Endothelial cell (in vitro differentiated cells): ENCODE measurements at regions not wholly inside any gene's neighbourhood (a gene's known extent, or its start where the extent isn't known, plus 50 kb on each side); places are given as distances from the start of the nearest gene placed in this dataset.

Source experiments
- DNase-seq: peaks from one replicate; pipeline ENCODE4 v3.0.0; 2021; ENCODE audit warnings: low spot score
- H3K27ac Mint-ChIP-seq: one replicate; pipeline ENCODE4 v1.8.0; 2021; ENCODE audit warnings: mixed read lengths, inconsistent platforms; ENCODE audit not compliant: unreplicated experiment
- H3K27me3 Mint-ChIP-seq: one replicate; pipeline ENCODE4 v1.8.0; 2021; ENCODE audit warnings: mild to moderate bottlenecking, moderate library complexity, mixed read lengths, inconsistent platforms; ENCODE audit not compliant: unreplicated experiment
- H3K36me3 Mint-ChIP-seq: one replicate; pipeline ENCODE4 v1.8.0; 2021; ENCODE audit warnings: mild to moderate bottlenecking, low read depth, mixed read lengths, inconsistent platforms; ENCODE audit not compliant: unreplicated experiment
- H3K4me1 Mint-ChIP-seq: one replicate; pipeline ENCODE4 v1.8.0; 2021; ENCODE audit warnings: mild to moderate bottlenecking, mixed read lengths, inconsistent platforms; ENCODE audit not compliant: unreplicated experiment
- H3K4me3 Mint-ChIP-seq: one replicate; pipeline ENCODE4 v1.8.0; 2021; ENCODE audit warnings: mild to moderate bottlenecking, mixed read lengths, inconsistent platforms; ENCODE audit not compliant: unreplicated experiment
- H3K9me3 Mint-ChIP-seq: one replicate; pipeline ENCODE4 v1.8.0; 2021; ENCODE audit warnings: mixed read lengths, inconsistent platforms; ENCODE audit not compliant: unreplicated experiment
- CTCF ChIP-seq: fragments of 200-600 bp; sonication (generic); IDR thresholded peaks from one replicate; pipeline ENCODE4 v1.5.0; 2021; ENCODE audit warnings: antibody characterized with exemption; ENCODE audit not compliant: unreplicated experiment

DNA sequence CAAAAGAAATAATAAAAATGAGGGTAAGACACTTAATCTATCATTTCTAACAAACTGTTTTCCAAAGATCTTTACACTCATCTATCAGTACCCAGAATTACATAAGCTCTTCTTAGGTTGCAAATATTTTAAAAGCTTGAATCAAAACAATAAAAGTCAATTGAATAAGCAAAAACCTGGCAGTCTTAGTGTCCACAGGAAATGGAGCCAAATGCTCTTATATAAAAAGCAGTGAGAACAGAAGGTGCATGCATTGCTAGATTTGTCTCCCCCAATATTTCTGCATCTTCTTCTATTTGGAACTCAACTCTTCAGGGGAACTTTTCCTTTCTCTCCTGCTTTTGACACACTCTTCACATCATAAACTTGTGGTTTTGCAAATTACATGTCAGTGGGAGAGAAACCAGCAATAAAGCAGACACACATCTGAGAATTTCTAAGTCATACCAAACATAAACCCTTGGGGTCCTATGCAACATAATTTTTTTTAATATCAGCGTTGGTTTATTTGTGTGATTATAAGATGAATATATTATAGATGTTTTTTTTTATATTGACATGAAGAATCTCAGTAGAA, 343.9 kb upstream of the ACVR2A start:
- Mint-ChIP-seq H3K4me3 (no peak overlapping the region), H3K27me3 (no peaks in the 10 kb centered on the region), H3K27ac (no peak overlapping the region), H3K4me1 (no peaks in the 10 kb centered on the region), H3K9me3 (no peaks in the 10 kb centered on the region), H3K36me3 (no peaks in the 10 kb centered on the region)
- no peak for TF ChIP-seq CTCF
- no peak for DNase-seq

- H3K27ac Mint-ChIP-seq = no peak overlapping the region
- no peak overlapping the region for H3K4me3 Mint-ChIP-seq
- no peaks in the 10 kb centered on the region for H3K27me3 Mint-ChIP-seq
- DNase-seq = no peak
- H3K9me3 Mint-ChIP-seq = no peaks in the 10 kb centered on the region
- no peak for TF ChIP-seq CTCF
- no peaks in the 10 kb centered on the region for H3K4me1 Mint-ChIP-seq
- no peaks in the 10 kb centered on the region for H3K36me3 Mint-ChIP-seq
Observed at GRCh38 chr2:147500229-147500628, 344.6 kb upstream of the ACVR2A start.

DNA sequence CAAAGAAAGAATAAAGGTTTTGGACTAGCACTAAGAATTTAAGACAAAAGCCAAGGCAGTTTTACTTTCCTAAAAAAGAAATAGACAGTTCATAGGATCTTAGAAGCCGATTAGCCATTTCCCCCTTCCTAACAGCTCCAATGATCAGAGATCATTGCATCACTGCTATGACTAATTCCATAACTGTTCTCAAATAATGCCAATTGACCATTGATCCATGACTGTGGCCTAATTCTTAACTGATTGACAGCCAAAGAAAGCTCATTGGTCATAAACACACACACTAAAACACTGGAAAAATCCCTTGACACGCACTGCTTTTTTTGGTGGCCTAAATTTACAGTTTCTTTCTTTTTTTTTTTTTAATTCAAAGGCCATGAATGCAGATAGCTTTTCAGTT, 345.0 kb upstream of the ACVR2A start:
- H3K27ac Mint-ChIP-seq = no peak overlapping the region
- H3K4me1 Mint-ChIP-seq = no peaks in the 10 kb centered on the region
- no peak for DNase-seq
- no peaks in the 10 kb centered on the region for H3K27me3 Mint-ChIP-seq
- no peak for TF ChIP-seq CTCF
- H3K4me3 Mint-ChIP-seq = no peak overlapping the region
- H3K9me3 Mint-ChIP-seq = no peaks in the 10 kb centered on the region
- H3K36me3 Mint-ChIP-seq = no peaks in the 10 kb centered on the region

DNA sequence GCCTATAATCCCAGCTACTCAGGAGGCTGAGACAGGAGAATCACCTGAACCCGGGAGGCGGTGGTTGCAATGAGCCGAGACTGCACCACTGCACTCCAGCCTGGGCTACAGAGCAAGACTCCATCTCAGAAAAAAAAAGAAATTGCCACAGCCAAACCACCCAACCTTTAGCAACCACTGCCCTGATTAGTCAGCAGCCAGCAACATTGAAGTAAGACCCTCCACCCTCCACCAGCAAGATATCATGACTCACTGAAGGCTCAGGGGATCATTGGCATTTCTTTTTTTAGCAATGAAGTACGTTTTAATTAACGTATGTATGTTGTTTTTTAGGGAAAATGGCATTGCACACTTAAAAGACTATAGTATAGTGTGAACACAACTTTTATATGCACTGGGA, 349.1 kb upstream of the ACVR2A start:
- Mint-ChIP-seq H3K36me3 (no peaks in the 10 kb centered on the region), H3K27me3 (no peaks in the 10 kb centered on the region), H3K27ac (no peak overlapping the region), H3K4me3 (no peak overlapping the region), H3K9me3 (no peaks in the 10 kb centered on the region), H3K4me1 (no peaks in the 10 kb centered on the region)
- DNase-seq = no peak
- TF ChIP-seq CTCF = no peak

- H3K4me1 Mint-ChIP-seq = no peaks in the 10 kb centered on the region
- DNase-seq = no peak
- H3K36me3 Mint-ChIP-seq = no peaks in the 10 kb centered on the region
- no peaks in the 10 kb centered on the region for H3K27me3 Mint-ChIP-seq
- H3K9me3 Mint-ChIP-seq = no peaks in the 10 kb centered on the region
- no peak for TF ChIP-seq CTCF
- H3K27ac Mint-ChIP-seq = no peak overlapping the region
- H3K4me3 Mint-ChIP-seq = no peak overlapping the region
Observed at GRCh38 chr2:147492471-147492870, 352.4 kb upstream of the ACVR2A start.
